Activated naive CD8-positive, alpha-beta T cell treated with anti-CD3 and anti-CD28 coated beads, Interleukin-2, amount 10 ng/mL, durations not matched to agents 7 days and 5 days (primary cell): ENCODE measurements at regions not wholly inside any gene's neighbourhood (a gene's known extent, or its start where the extent isn't known, plus 50 kb on each side); places are given as distances from the start of the nearest gene placed in this dataset.

Experiments used
- ATAC-seq: fragments of 150-1000 bp; cut with Tn5 transposase; one replicate; pipeline ENCODE4 v1.10.0; 2021; ENCODE audit warnings: low read depth, moderate library complexity
- POLR2A ChIA-PET: fragments of 350-600 bp; sonication (Branson Sonifier 250); formaldehyde crosslinking; loops from one replicate; lab custom pipeline; 2021; ENCODE audit warnings: antibody characterized with exemption; lab: Charles Lee
- DNase-seq: peaks from one replicate; pipeline ENCODE4 v3.0.0; 2021
- H3K27ac Mint-ChIP-seq: one replicate; pipeline ENCODE4 v1.8.0; 2022; ENCODE audit warnings: mild to moderate bottlenecking, mixed read lengths
- H3K27me3 Mint-ChIP-seq: one replicate; pipeline ENCODE4 v1.8.0; 2022; ENCODE audit warnings: mild to moderate bottlenecking, moderate library complexity, mixed read lengths
- H3K36me3 Mint-ChIP-seq: one replicate; pipeline ENCODE4 v1.8.0; 2021; ENCODE audit warnings: mild to moderate bottlenecking, mixed read lengths
- H3K4me1 Mint-ChIP-seq: one replicate; pipeline ENCODE4 v1.8.0; 2021; ENCODE audit warnings: mixed read lengths
- H3K4me3 Mint-ChIP-seq: one replicate; pipeline ENCODE4 v1.8.0; 2022; ENCODE audit warnings: mild to moderate bottlenecking, moderate library complexity, mixed read lengths
- H3K9me3 Mint-ChIP-seq: one replicate; pipeline ENCODE4 v1.8.0; 2021; ENCODE audit warnings: mixed read lengths

- no peaks in the 10 kb centered on the region for H3K36me3 Mint-ChIP-seq
- no peak overlapping the region for H3K4me3 Mint-ChIP-seq
- ATAC-seq (no peak), DNase-seq (no peak)
- H3K4me1 Mint-ChIP-seq, result no peaks in the 10 kb centered on the region
- no peaks in the 10 kb centered on the region for H3K9me3 Mint-ChIP-seq
- POLR2A ChIA-PET, result no interaction called here
- H3K27ac Mint-ChIP-seq, result no peak overlapping the region
- H3K27me3 Mint-ChIP-seq, result peaks cover 2% of the 10 kb centered on the region
These were observed 198.3 kb downstream of the GLI2 start for GRCh38 chr2:120933693-120934573.

GRCh38 chr2:120934574-120935338 lies 199.1 kb downstream of the GLI2 start:
- Mint-ChIP-seq H3K27ac (no peak overlapping the region), H3K4me3 (no peak overlapping the region), H3K9me3 (no peaks in the 10 kb centered on the region), H3K4me1 (no peaks in the 10 kb centered on the region), H3K36me3 (no peaks in the 10 kb centered on the region), H3K27me3 (peaks cover 2% of the 10 kb centered on the region)
- no peak for ATAC-seq
- POLR2A ChIA-PET, result no interaction called here
- no peak for DNase-seq

GRCh38 chr2:120935339-120936313 lies 200.0 kb downstream of the GLI2 start:
- Mint-ChIP-seq H3K4me1 (no peaks in the 10 kb centered on the region), H3K4me3 (no peak overlapping the region), H3K27me3 (peaks cover 2% of the 10 kb centered on the region), H3K9me3 (no peaks in the 10 kb centered on the region), H3K36me3 (no peaks in the 10 kb centered on the region), H3K27ac (no peak overlapping the region)
- POLR2A ChIA-PET, result no interaction called here
- DNase-seq (no peak), ATAC-seq (no peak)

GRCh38 chr2:120936476-120937334 lies 201.0 kb downstream of the GLI2 start:
- Mint-ChIP-seq H3K9me3 (no peaks in the 10 kb centered on the region), H3K4me3 (no peak overlapping the region), H3K27ac (no peak overlapping the region), H3K4me1 (no peaks in the 10 kb centered on the region), H3K36me3 (no peaks in the 10 kb centered on the region), H3K27me3 (peaks cover 2% of the 10 kb centered on the region)
- ATAC-seq, result no peak
- POLR2A ChIA-PET, result no interaction called here
- DNase-seq, result no peak

GRCh38 chr2:120937686-120938044 lies 202.0 kb downstream of the GLI2 start:
- H3K4me3 Mint-ChIP-seq, result no peak overlapping the region
- no peak for ATAC-seq
- no peaks in the 10 kb centered on the region for H3K36me3 Mint-ChIP-seq

GRCh38 chr2:120938045-120938771 lies 202.5 kb downstream of the GLI2 start:
- Mint-ChIP-seq H3K4me1 (no peaks in the 10 kb centered on the region), H3K27ac (no peak overlapping the region), H3K4me3 (no peak overlapping the region), H3K27me3 (peaks cover 2% of the 10 kb centered on the region), H3K9me3 (no peaks in the 10 kb centered on the region), H3K36me3 (no peaks in the 10 kb centered on the region)
- ATAC-seq (no peak), DNase-seq (no peak)
- POLR2A ChIA-PET, result no interaction called here

More at GRCh38 chr2:120937686-120938044, 202.0 kb downstream of the GLI2 start:
- no peak for DNase-seq
- Mint-ChIP-seq H3K9me3 (no peaks in the 10 kb centered on the region), H3K27me3 (peaks cover 2% of the 10 kb centered on the region), H3K27ac (no peak overlapping the region), H3K4me1 (no peaks in the 10 kb centered on the region)
- POLR2A ChIA-PET, result no interaction called here

- DNase-seq (no peak), ATAC-seq (no peak)
- no peaks in the 10 kb centered on the region for H3K9me3 Mint-ChIP-seq
- POLR2A ChIA-PET, result no interaction called here
- H3K4me3 Mint-ChIP-seq, result no peak overlapping the region
- H3K27ac Mint-ChIP-seq, result no peak overlapping the region
- no peaks in the 10 kb centered on the region for H3K36me3 Mint-ChIP-seq
- H3K4me1 Mint-ChIP-seq, result no peaks in the 10 kb centered on the region
- peaks cover 2% of the 10 kb centered on the region for H3K27me3 Mint-ChIP-seq
These were observed 204.1 kb downstream of the GLI2 start for GRCh38 chr2:120939595-120940318.

GRCh38 chr2:120940319-120940696 lies 204.6 kb downstream of the GLI2 start:
- no peak overlapping the region for H3K4me3 Mint-ChIP-seq
- no peak for ATAC-seq
- no peak for DNase-seq
- H3K36me3 Mint-ChIP-seq, result no peaks in the 10 kb centered on the region
- H3K9me3 Mint-ChIP-seq, result no peaks in the 10 kb centered on the region
- POLR2A ChIA-PET, result no interaction called here
- H3K4me1 Mint-ChIP-seq, result no peaks in the 10 kb centered on the region
- no peak overlapping the region for H3K27ac Mint-ChIP-seq
- peaks cover 2% of the 10 kb centered on the region for H3K27me3 Mint-ChIP-seq

- POLR2A ChIA-PET, result no interaction called here
- Mint-ChIP-seq H3K27ac (no peak overlapping the region), H3K27me3 (peaks cover 2% of the 10 kb centered on the region), H3K9me3 (no peaks in the 10 kb centered on the region), H3K36me3 (no peaks in the 10 kb centered on the region), H3K4me3 (no peak overlapping the region), H3K4me1 (no peaks in the 10 kb centered on the region)
- no peak for ATAC-seq
- DNase-seq, result no peak
These were observed 205.1 kb downstream of the GLI2 start for GRCh38 chr2:120940726-120941256.

GRCh38 chr2:120941571-120942120 lies 206.0 kb downstream of the GLI2 start:
- Mint-ChIP-seq H3K36me3 (no peaks in the 10 kb centered on the region), H3K9me3 (no peaks in the 10 kb centered on the region), H3K4me1 (no peaks in the 10 kb centered on the region), H3K4me3 (no peak overlapping the region), H3K27ac (no peak overlapping the region), H3K27me3 (peaks cover 2% of the 10 kb centered on the region)
- DNase-seq (no peak), ATAC-seq (no peak)
- POLR2A ChIA-PET, result no interaction called here

GRCh38 chr2:120942658-120943057 lies 207.0 kb downstream of the GLI2 start:
- no peak for ATAC-seq
- Mint-ChIP-seq H3K4me3 (no peak overlapping the region), H3K27me3 (peaks cover 2% of the 10 kb centered on the region)

More at GRCh38 chr2:120942658-120943057, 207.0 kb downstream of the GLI2 start:
- no peaks in the 10 kb centered on the region for H3K4me1 Mint-ChIP-seq
- H3K36me3 Mint-ChIP-seq, result no peaks in the 10 kb centered on the region
- POLR2A ChIA-PET, result no interaction called here
- H3K9me3 Mint-ChIP-seq, result no peaks in the 10 kb centered on the region
- DNase-seq, result no peak
- H3K27ac Mint-ChIP-seq, result no peak overlapping the region
